B cell (primary cell): ENCODE measurements at regions not wholly inside any gene's neighbourhood (a gene's known extent, or its start where the extent isn't known, plus 50 kb on each side); places are given as distances from the start of the nearest gene placed in this dataset.

ENCODE experiments used
- ATAC-seq: fragments of 200-7000 bp; cut with Tn5 transposase; one replicate; pipeline ENCODE4 v1.10.0; 2021; ENCODE audit warnings: low read depth, mild to moderate bottlenecking, moderate number of reproducible peaks, moderate library complexity
- CTCF ChIA-PET: fragments of 350-600 bp; sonication (Branson Sonifier 250); formaldehyde crosslinking; loops from one replicate; lab custom pipeline; 2021; ENCODE audit warnings: antibody characterized with exemption, inconsistent platforms; lab: Charles Lee
- POLR2A ChIA-PET: fragments of 350-600 bp; sonication (Branson Sonifier 250); formaldehyde crosslinking; loops from one replicate; lab custom pipeline; 2021; ENCODE audit warnings: antibody characterized with exemption; lab: Charles Lee
- DNase-seq: peaks from one replicate; pipeline ENCODE4 v3.0.0; 2013
- H2AFZ ChIP-seq: 2 replicates; pipeline ENCODE4 v1.6.1; 2012; ENCODE audit warnings: mild to moderate bottlenecking, low read depth, low read length; ENCODE audit not compliant: insufficient read depth, poor library complexity, severe bottlenecking
- H3K27ac ChIP-seq, 2 donors: 1 replicate in 1 of 2; 2 replicates in 1 of 2; pipeline ENCODE4 v1.5.1; 2012 to 2013; ENCODE audit warnings: low read length in 2 of 2, mild to moderate bottlenecking in 2 of 2, moderate library complexity in 1 of 2
- H3K27me3 ChIP-seq, 4 experiments: fragments of 200-600 bp in 1 of 4; sonication (generic) in 1 of 4; replicated peaks in 1 of 4; 1 replicate in 2 of 4; 2 replicates in 2 of 4; pipeline versions ENCODE4 v1.6.1 to v1.7.0; 2013 to 2016; ENCODE audit warnings: low read length in 3 of 4, mild to moderate bottlenecking in 2 of 4, mixed read lengths in 1 of 4, moderate library complexity in 1 of 4; ENCODE audit not compliant: insufficient read depth in 4 of 4, control insufficient read depth in 3 of 4; ENCODE audit errors: control extremely low read depth in 1 of 4
- H3K36me3 ChIP-seq, 2 experiments: replicated peaks in 1 of 2; 1 replicate in 1 of 2; 2 replicates in 1 of 2; pipeline versions ENCODE4 v1.6.1 to v1.7.1; 2013; ENCODE audit warnings: low read length in 1 of 2; ENCODE audit not compliant: insufficient read depth in 2 of 2, control insufficient read depth in 1 of 2; ENCODE audit errors: control extremely low read depth in 1 of 2, extremely low read depth in 1 of 2
- H3K4me1 ChIP-seq, 2 donors: fragments of 200-600 bp in 1 of 2; sonication (generic) in 1 of 2; 1 replicate in 1 of 2; 2 replicates in 1 of 2; pipeline versions ENCODE4 v1.5.1 to v1.6.1; 2013 to 2017; ENCODE audit warnings: low read length in 2 of 2; ENCODE audit not compliant: control insufficient read depth in 2 of 2, insufficient read depth in 2 of 2
- H3K4me2 ChIP-seq: replicated peaks from 2 replicates; pipeline ENCODE3; 2012; ENCODE audit warnings: mild to moderate bottlenecking, low read depth, low read length; ENCODE audit not compliant: poor library complexity, severe bottlenecking
- H3K4me3 ChIP-seq, 5 experiments: fragments of 200-600 bp in 1 of 5; sonication (generic) in 1 of 5; 1 replicate in 3 of 5; 2 replicates in 2 of 5; pipeline versions ENCODE4 v1.5.1 to v1.7.0; 2011 to 2016; ENCODE audit warnings: low read length in 4 of 5, mild to moderate bottlenecking in 4 of 5, low read depth in 2 of 5, control low read depth in 1 of 5, moderate library complexity in 1 of 5; ENCODE audit not compliant: insufficient read depth in 1 of 5; ENCODE audit errors: control extremely low read depth in 1 of 5, extremely low read depth in 1 of 5
- H3K79me2 ChIP-seq: fragments of 200-600 bp; sonication (generic); one replicate; pipeline ENCODE4 v1.6.0; 2016; ENCODE audit warnings: low read length; ENCODE audit not compliant: control insufficient read depth, insufficient read depth
- H3K9ac ChIP-seq: fragments of 200-600 bp; sonication (generic); 2 replicates; pipeline ENCODE4 v1.6.1; 2017; ENCODE audit warnings: mild to moderate bottlenecking, low read length, moderate library complexity
- H3K9me3 ChIP-seq, 3 donors: one replicate each; pipeline versions ENCODE4 v1.6.1 to v1.7.1; 2013; ENCODE audit warnings: low read length in 2 of 3; ENCODE audit not compliant: control insufficient read depth in 2 of 3, insufficient read depth in 1 of 3; ENCODE audit errors: control extremely low read depth in 1 of 3
- H4K20me1 ChIP-seq: 2 replicates; pipeline ENCODE4 v1.6.0; 2012; ENCODE audit warnings: mild to moderate bottlenecking, low read length; ENCODE audit not compliant: insufficient read depth, control insufficient read depth, poor library complexity, severe bottlenecking
- H3K27ac Mint-ChIP-seq: one replicate; pipeline ENCODE4 v1.8.0; 2021; ENCODE audit warnings: mixed read lengths
- H3K27me3 Mint-ChIP-seq: one replicate; pipeline ENCODE4 v1.8.0; 2021; ENCODE audit warnings: mixed read lengths
- H3K4me1 Mint-ChIP-seq: one replicate; pipeline ENCODE4 v1.8.0; 2021; ENCODE audit warnings: mixed read lengths
- H3K4me3 Mint-ChIP-seq: one replicate; pipeline ENCODE4 v1.8.0; 2021; ENCODE audit warnings: mixed read lengths
- H3K9me3 Mint-ChIP-seq: one replicate; pipeline ENCODE4 v1.8.0; 2022; ENCODE audit warnings: mixed read lengths; ENCODE audit not compliant: insufficient read depth
- EZH2 ChIP-seq: IDR thresholded peaks from 2 replicates; pipeline ENCODE4 v1.6.1; 2012; ENCODE audit warnings: borderline replicate concordance, low read depth, mild to moderate bottlenecking, moderate library complexity, low read length; ENCODE audit not compliant: insufficient read depth, poor library complexity, severe bottlenecking
- WGBS: methylation state at CpG from one replicate; pipeline ENCODE4 v1.1.5; 2013; ENCODE audit warnings: missing lambda C conversion rate; ENCODE audit not compliant: insufficient coverage; 5-methylcytosine and 5-hydroxymethylcytosine counted together
- intact Hi-C: fragments of 100-400 bp; cut with micrococcal nuclease; formaldehyde crosslinking; loops from one replicate; pipeline ENCODE4 v1.10.0; 2022
- TF ChIP-seq, protein P1 (sequence below): fragments of 200-600 bp; IDR thresholded peaks from one replicate; pipeline ENCODE4 v1.8.0; 2022; ENCODE audit warnings: antibody characterized with exemption, mild to moderate bottlenecking

DNA sequence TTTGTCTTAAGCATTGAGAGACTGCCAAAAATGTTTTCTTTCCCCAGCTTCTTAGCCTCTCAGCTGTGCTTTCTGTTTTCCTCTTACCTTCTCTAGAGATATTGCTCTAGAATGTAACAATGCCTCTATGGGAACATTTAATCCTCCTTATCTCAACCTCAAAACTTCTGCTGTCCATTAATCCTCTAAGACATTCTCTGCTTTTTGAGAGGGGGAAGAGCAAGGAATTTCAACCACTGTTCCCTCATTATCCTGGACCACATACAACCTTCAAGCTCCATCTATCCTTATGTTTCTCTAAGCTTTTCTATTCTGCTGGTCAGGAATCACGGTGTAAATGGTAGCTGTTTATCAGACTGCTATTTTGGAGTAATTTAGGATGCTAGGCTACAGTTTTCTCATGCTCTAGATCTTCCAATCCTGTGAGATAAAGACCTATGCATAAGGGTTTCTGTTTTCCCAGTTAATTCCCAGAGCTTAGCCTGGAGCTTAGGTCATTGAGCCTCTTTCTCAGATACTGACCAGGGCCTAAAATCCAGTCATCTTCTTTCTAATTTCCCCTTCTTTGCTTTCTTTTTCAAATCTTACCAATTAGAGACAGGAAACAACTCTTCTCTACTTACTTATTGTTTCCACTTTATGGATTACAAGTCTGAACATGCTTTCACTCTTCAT, 282.0 kb downstream of the CALCRL start:
- Histone ChIP-seq H3K36me3 (no peaks in the 10 kb centered on the region), H3K4me3 (no peak overlapping the region), H3K9ac (no peak overlapping the region), H3K4me2 (no peak overlapping the region), H3K9me3 (no peaks in the 10 kb centered on the region), H2AFZ (no peak overlapping the region), H4K20me1 (no peaks in the 10 kb centered on the region), H3K4me1 (peaks cover 6 to 20% of the 10 kb centered on the region in 2 donors), H3K79me2 (no peaks in the 10 kb centered on the region), H3K27ac (no peak overlapping the region), H3K27me3 (no peaks in the 10 kb centered on the region)
- Mint-ChIP-seq H3K27ac (no peak overlapping the region), H3K4me1 (peaks cover 22% of the 10 kb centered on the region), H3K27me3 (no peaks in the 10 kb centered on the region), H3K9me3 (no peaks in the 10 kb centered on the region), H3K4me3 (no peak overlapping the region)
- intact Hi-C loops = no loop called here
- TF ChIP-seq, protein P1, sequence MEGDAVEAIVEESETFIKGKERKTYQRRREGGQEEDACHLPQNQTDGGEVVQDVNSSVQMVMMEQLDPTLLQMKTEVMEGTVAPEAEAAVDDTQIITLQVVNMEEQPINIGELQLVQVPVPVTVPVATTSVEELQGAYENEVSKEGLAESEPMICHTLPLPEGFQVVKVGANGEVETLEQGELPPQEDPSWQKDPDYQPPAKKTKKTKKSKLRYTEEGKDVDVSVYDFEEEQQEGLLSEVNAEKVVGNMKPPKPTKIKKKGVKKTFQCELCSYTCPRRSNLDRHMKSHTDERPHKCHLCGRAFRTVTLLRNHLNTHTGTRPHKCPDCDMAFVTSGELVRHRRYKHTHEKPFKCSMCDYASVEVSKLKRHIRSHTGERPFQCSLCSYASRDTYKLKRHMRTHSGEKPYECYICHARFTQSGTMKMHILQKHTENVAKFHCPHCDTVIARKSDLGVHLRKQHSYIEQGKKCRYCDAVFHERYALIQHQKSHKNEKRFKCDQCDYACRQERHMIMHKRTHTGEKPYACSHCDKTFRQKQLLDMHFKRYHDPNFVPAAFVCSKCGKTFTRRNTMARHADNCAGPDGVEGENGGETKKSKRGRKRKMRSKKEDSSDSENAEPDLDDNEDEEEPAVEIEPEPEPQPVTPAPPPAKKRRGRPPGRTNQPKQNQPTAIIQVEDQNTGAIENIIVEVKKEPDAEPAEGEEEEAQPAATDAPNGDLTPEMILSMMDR = no peak
- TF ChIP-seq EZH2 = no peak
- POLR2A ChIA-PET = interaction anchor here (0.6 kb wide), 1 partner anchor 159 kb away, joined by 3 read pairs; no protein-coding TSS in a partner anchor
- CTCF ChIA-PET = no interaction called here
- ATAC-seq = no peak
- no peak for DNase-seq
- no CpG with 5 or more reads among the region's 1 CpG for WGBS

DNA sequence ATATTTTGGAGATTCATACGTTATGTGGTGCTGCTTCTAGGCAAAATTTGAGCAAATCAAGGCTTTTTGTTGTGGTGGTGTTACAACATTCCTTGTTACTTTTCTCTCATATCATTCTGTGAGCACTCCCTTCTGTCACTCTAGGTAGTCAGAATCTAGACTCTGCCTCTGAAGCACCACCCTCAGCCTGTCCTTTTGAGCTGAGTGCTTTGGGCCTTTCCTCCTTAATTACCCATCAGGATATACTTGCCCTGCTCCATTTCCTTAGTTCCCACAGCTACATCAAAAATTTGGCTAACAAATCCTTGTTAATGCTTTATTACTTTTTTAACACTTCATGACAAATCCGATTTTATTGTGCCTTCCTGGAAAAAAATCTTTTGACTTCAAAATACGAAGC, 289.6 kb downstream of the CALCRL start:
- DNase-seq = no peak
- TF ChIP-seq, protein P1 = no peak
- TF ChIP-seq EZH2 = no peak
- Histone ChIP-seq H3K9me3 (no peaks in the 10 kb centered on the region), H4K20me1 (no peaks in the 10 kb centered on the region), H3K9ac (no peak overlapping the region), H2AFZ (no peak overlapping the region), H3K4me2 (no peak overlapping the region), H3K36me3 (no peaks in the 10 kb centered on the region), H3K4me3 (no peak overlapping the region), H3K79me2 (no peaks in the 10 kb centered on the region), H3K27ac (no peak overlapping the region), H3K4me1 (no peaks in the 10 kb centered on the region), H3K27me3 (no peaks in the 10 kb centered on the region)
- ChIA-PET POLR2A (no interaction called here), CTCF (no interaction called here)
- no peak overlapping the region for H3K27ac Mint-ChIP-seq
- no peak overlapping the region for H3K4me3 Mint-ChIP-seq
- H3K4me1 Mint-ChIP-seq = no peaks in the 10 kb centered on the region
- ATAC-seq = no peak
- peaks cover 4% of the 10 kb centered on the region for H3K9me3 Mint-ChIP-seq
- intact Hi-C loops = no loop called here
- WGBS = no CpG with 5 or more reads among the region's 3 CpGs
- H3K27me3 Mint-ChIP-seq = no peaks in the 10 kb centered on the region
